Esophagus muscularis mucosa (tissue), 4 donors: ENCODE measurements at regions not wholly inside any gene's neighbourhood (a gene's known extent, or its start where the extent isn't known, plus 50 kb on each side); places are given as distances from the start of the nearest gene placed in this dataset.
A peak's percentile ranks its signal among the peaks of the same experiment; 100 is the strongest.

ENCODE experiments used
- DNase-seq: peaks from one replicate; pipeline ENCODE4 v3.0.0-alpha.2; 2017; ENCODE audit errors: extremely low spot score
- H3K27ac ChIP-seq, 4 donors: fragments of 200-600 bp; sonication (generic); replicated peaks in 1 of 4; 1 replicate in 3 of 4; 2 replicates in 1 of 4; pipeline ENCODE4 v1.5.1; 2016 to 2019; ENCODE audit warnings: mild to moderate bottlenecking in 1 of 4
- H3K27me3 ChIP-seq, 4 donors: fragments of 200-600 bp; sonication (generic); one replicate each; pipeline versions ENCODE4 v1.5.1 to v1.6.0; 2016 to 2019
- H3K36me3 ChIP-seq, 4 donors: fragments of 200-600 bp; sonication (generic); one replicate each; pipeline ENCODE4 v1.5.1; 2016 to 2019
- H3K4me1 ChIP-seq, 4 donors: fragments of 200-600 bp; sonication (generic); one replicate each; pipeline ENCODE4 v1.5.1; 2016 to 2019
- H3K4me3 ChIP-seq, 4 donors: fragments of 200-600 bp; sonication (generic); 1 replicate in 2 of 4; 2 replicates in 2 of 4; pipeline ENCODE4 v1.5.1; 2016 to 2019; ENCODE audit warnings: mild to moderate bottlenecking in 4 of 4, moderate library complexity in 1 of 4
- H3K9me3 ChIP-seq, 4 donors: fragments of 200-600 bp; sonication (generic); 1 replicate in 3 of 4; 2 replicates in 1 of 4; pipeline ENCODE4 v1.5.1; 2016 to 2019
- CTCF ChIP-seq, 3 experiments: fragments of 200-600 bp in 2 of 3; fragments of 450-650 bp in 1 of 3; sonication (generic) in 2 of 3; IDR thresholded peaks; one replicate each; pipeline ENCODE4 v1.5.1; 2017 to 2019; ENCODE audit warnings: antibody characterized with exemption in 3 of 3, mild to moderate bottlenecking in 2 of 3, moderate library complexity in 1 of 3
- EP300 ChIP-seq: sonication (generic); formaldehyde crosslinking; IDR thresholded peaks from one replicate; pipeline ENCODE4 v1.6.1; 2017; ENCODE audit warnings: antibody characterized with exemption
- POLR2A ChIP-seq: fragments of 450-650 bp; IDR thresholded peaks from one replicate; pipeline ENCODE4 v1.6.1; 2017; ENCODE audit warnings: antibody characterized with exemption, moderate library complexity, mild to moderate bottlenecking, low read depth
- POLR2AphosphoS5 ChIP-seq, 2 donors: sonication (generic); formaldehyde crosslinking; IDR thresholded peaks; one replicate each; pipeline ENCODE4 v1.6.1; 2017; ENCODE audit warnings: antibody characterized with exemption in 2 of 2
- WGBS: methylation state at CpG from one replicate; pipeline ENCODE4 v1.1.5; 2018; 5-methylcytosine and 5-hydroxymethylcytosine counted together
- intact Hi-C: fragments of 100-400 bp; cut with DNase I; formaldehyde crosslinking; loops from one replicate; pipeline ENCODE4 v1.15.1; 2023

DNA sequence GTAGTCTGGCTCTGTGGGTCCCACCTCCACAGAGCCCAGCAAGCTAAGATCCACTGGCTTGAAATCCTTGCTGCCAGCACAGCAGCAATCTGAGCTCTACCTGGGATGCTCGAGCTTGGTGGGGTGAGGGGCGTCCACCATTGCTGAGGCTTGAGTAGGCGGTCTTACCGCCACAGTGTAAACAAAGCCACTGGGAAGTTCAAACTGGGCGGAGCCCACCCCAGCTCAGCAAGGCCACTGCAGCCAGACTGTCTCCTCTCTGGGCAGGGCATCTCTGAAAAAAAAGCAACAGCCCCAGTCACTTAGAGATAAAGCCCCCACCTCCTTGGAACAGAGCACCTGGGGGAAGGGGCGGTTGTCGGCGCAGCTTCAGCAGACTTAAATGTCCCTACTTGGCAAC, 243.2 kb upstream of the POF1B start:
- intact Hi-C loops, result no loop called here
- TF ChIP-seq POLR2A, result no peak
- TF ChIP-seq POLR2AphosphoS5 (IDR thresholded peaks at IDR 0.05), result no peak
- TF ChIP-seq CTCF (IDR thresholded peaks at IDR 0.05), result no peak
- TF ChIP-seq EP300, result no peak
- no peak overlapping the region for H3K4me3 ChIP-seq

DNA sequence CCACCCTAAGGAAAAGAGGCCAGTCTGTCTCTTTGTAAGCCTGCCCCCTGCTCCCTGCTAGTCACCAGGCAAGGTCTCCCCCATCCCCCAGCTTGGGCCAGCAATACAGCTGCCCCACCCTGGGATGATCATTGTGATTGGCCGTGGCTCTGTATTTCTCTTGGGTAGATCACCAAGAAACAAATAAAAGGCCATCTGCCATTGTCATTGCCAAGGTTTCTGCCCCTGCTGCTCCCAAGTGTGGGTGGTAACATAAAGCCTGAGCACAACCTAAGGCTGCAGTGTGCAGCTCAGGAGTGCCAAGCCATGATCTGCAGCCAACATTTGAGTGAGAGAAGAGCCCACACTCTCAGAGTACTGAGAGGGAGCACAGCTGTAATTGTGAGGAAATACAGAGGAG, 241.0 kb upstream of the POF1B start:
- DNase-seq, result no peak
- Histone ChIP-seq H3K36me3 (no peaks in the 10 kb centered on the region), H3K4me1 (no peaks in the 10 kb centered on the region), H3K9me3 (peaks cover 0 to 6% (median 0%) of the 10 kb centered on the region in 4 donors), H3K27me3 (peaks cover 0 to 6% (median 0%) of the 10 kb centered on the region in 4 donors), H3K4me3 (no peak overlapping the region), H3K27ac (no peak overlapping the region)
- intact Hi-C loops, result no loop called here
- 88% methylated on average over 1 of the region's 1 CpG for WGBS
- TF ChIP-seq EP300 (no peak), POLR2AphosphoS5 (IDR thresholded peaks at IDR 0.05) (no peak), CTCF (IDR thresholded peaks at IDR 0.05) (no peak), POLR2A (no peak)

More for the DNA sequence above, 243.2 kb upstream of the POF1B start:
- no peak for DNase-seq
- Histone ChIP-seq H3K4me1 (no peaks in the 10 kb centered on the region), H3K36me3 (no peaks in the 10 kb centered on the region), H3K27me3 (peaks cover 0 to 6% (median 0%) of the 10 kb centered on the region in 4 donors), H3K9me3 (peaks cover 0 to 6% (median 0%) of the 10 kb centered on the region in 4 donors), H3K27ac (no peak overlapping the region)
- WGBS, result 71% methylated on average over 8 of the region's 8 CpGs

- Histone ChIP-seq H3K27ac (no peak overlapping the region), H3K27me3 (peaks cover 0 to 6% (median 0%) of the 10 kb centered on the region in 4 donors), H3K9me3 (peaks cover 0 to 6% (median 0%) of the 10 kb centered on the region in 4 donors), H3K36me3 (no peaks in the 10 kb centered on the region), H3K4me3 (no peak overlapping the region), H3K4me1 (no peaks in the 10 kb centered on the region)
- intact Hi-C loops, result no loop called here
- TF ChIP-seq CTCF (IDR thresholded peaks at IDR 0.05), result no peak
- no peak for DNase-seq
These were observed 240.5 kb upstream of the POF1B start for GRCh38 chrX:85619962-85620361.

GRCh38 chrX:85611926-85612325, 232.5 kb upstream of the POF1B start:
- Histone ChIP-seq H3K4me3 (no peak overlapping the region), H3K27ac (no peak overlapping the region), H3K27me3 (no peaks in the 10 kb centered on the region), H3K36me3 (no peaks in the 10 kb centered on the region), H3K9me3 (no peaks in the 10 kb centered on the region), H3K4me1 (no peaks in the 10 kb centered on the region)
- no peak for DNase-seq
- TF ChIP-seq EP300, result no peak
- TF ChIP-seq CTCF (IDR thresholded peaks at IDR 0.05), result peak in 2 of 3 experiments; percentile 6 to 16
- TF ChIP-seq POLR2A, result no peak
- intact Hi-C loops, result no loop called here

DNA sequence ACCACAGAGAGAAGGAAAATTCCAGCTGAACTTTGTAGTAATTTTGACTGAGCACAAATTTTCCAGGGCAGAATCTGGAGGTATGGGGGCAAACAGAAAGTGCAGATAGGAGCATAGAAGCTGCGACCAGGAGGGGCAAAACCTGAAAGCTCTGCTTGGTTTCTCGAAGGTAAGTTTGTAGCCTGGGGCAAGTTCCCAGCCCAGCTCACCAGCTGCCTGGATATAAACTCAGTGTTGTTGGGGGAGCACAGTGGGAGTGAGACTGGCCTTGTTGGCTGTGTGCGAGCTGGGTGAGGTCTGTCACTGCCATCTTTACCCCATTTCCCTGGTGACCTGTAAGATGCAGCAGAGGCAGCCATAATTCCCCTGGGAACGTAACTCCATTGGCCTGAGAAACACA, 213.5 kb upstream of the POF1B start:
- intact Hi-C loops, result no loop called here
- Histone ChIP-seq H3K9me3 (no peaks in the 10 kb centered on the region), H3K4me1 (no peaks in the 10 kb centered on the region), H3K27ac (no peak overlapping the region), H3K27me3 (no peaks in the 10 kb centered on the region), H3K4me3 (no peak overlapping the region), H3K36me3 (no peaks in the 10 kb centered on the region)
- WGBS, result 90% methylated on average over 4 of the region's 4 CpGs
- no peak for DNase-seq
- no peak for TF ChIP-seq POLR2AphosphoS5 (IDR thresholded peaks at IDR 0.05)
- TF ChIP-seq EP300, result no peak
- no peak for TF ChIP-seq CTCF (IDR thresholded peaks at IDR 0.05)
- TF ChIP-seq POLR2A, result no peak
